GM21717 (cell line): ENCODE measurements at regions not wholly inside any gene's neighbourhood (a gene's known extent, or its start where the extent isn't known, plus 50 kb on each side); places are given as distances from the start of the nearest gene placed in this dataset.

Experiments
- ATAC-seq: cut with Tn5 transposase; IDR thresholded peaks from one replicate; pipeline ENCODE4 v1.9.1; 2021; ENCODE audit warnings: mild to moderate bottlenecking, moderate library complexity; ENCODE audit not compliant: unreplicated experiment

- ATAC-seq, result no peak
Measured at GRCh38 chr11:95717314-95717713, 72.3 kb downstream of the FAM76B start.

- peak; percentile 8 for ATAC-seq
Measured at GRCh38 chr11:95716266-95716665, 73.3 kb downstream of the FAM76B start.

GRCh38 chr11:95715777-95716241 is 73.8 kb downstream of the FAM76B start:
- peak; percentile 76 for ATAC-seq

- no peak for ATAC-seq
Measured at GRCh38 chr11:95714843-95715776, 74.5 kb downstream of the FAM76B start.

- ATAC-seq, result no peak
Measured at GRCh38 chr11:95713428-95713827, 76.2 kb downstream of the FAM76B start.

- ATAC-seq, result peak; percentile 31
Measured at GRCh38 chr11:95711945-95712221, 77.7 kb downstream of the FAM76B start.

GRCh38 chr11:95711162-95711944 is 78.2 kb downstream of the FAM76B start:
- peak; percentile 47 for ATAC-seq

- no peak for ATAC-seq
Measured at GRCh38 chr11:95708681-95709080, 80.9 kb downstream of the FAM76B start.

GRCh38 chr11:95706974-95707387 is 82.6 kb downstream of the FAM76B start:
- no peak for ATAC-seq

- ATAC-seq, result peak; percentile 85
Measured at GRCh38 chr11:95705485-95706124, 84.0 kb downstream of the FAM76B start.

GRCh38 chr11:95704865-95705264 is 84.7 kb downstream of the FAM76B start:
- no peak for ATAC-seq

- no peak for ATAC-seq
Measured at GRCh38 chr11:95703049-95703448, 86.5 kb downstream of the FAM76B start.

- ATAC-seq, result no peak
Measured at GRCh38 chr11:95702526-95702925, 87.1 kb downstream of the FAM76B start.

- peak; percentile 62 for ATAC-seq
Measured at GRCh38 chr11:95700471-95700817, 89.1 kb downstream of the FAM76B start.

- peak; percentile 54 for ATAC-seq
Measured at GRCh38 chr11:95699631-95700470, 89.7 kb downstream of the FAM76B start.

GRCh38 chr11:95698676-95699557 is 90.7 kb downstream of the FAM76B start:
- ATAC-seq, result no peak

GRCh38 chr11:95697614-95698408 is 91.8 kb downstream of the FAM76B start:
- no peak for ATAC-seq

GRCh38 chr11:95695181-95695580 is 94.4 kb downstream of the FAM76B start:
- no peak for ATAC-seq

GRCh38 chr11:95693298-95693697 is 96.3 kb downstream of the FAM76B start:
- ATAC-seq, result no peak
